ENCODE measurements at regions not wholly inside any gene's neighbourhood (a gene's known extent, or its start where the extent isn't known, plus 50 kb on each side); places are given as distances from the start of the nearest gene placed in this dataset.

GRCh38 chr6:103699769-103700168, 1160.0 kb downstream of the HACE1 start:
- TF ChIP-seq YY1 (IDR thresholded peaks at IDR 0.05; ENCODE audit: insufficient read depth, insufficient read length), result no peak
- TF ChIP-seq ZNF274 (IDR thresholded peaks at IDR 0.05; ENCODE audit: low read depth, low read length), result no peak
